Natural killer cell (primary cell): ENCODE measurements at regions not wholly inside any gene's neighbourhood (a gene's known extent, or its start where the extent isn't known, plus 50 kb on each side); places are given as distances from the start of the nearest gene placed in this dataset.

ENCODE experiments used
- ATAC-seq, 3 donors: fragments of 150-1000 bp in 2 of 3; fragments of 200-7000 bp in 1 of 3; cut with Tn5 transposase; 1 replicate in 1 of 3; 2 replicates in 2 of 3; pipeline ENCODE4 v1.10.0; 2021; ENCODE audit warnings: mild to moderate bottlenecking in 2 of 3, moderate library complexity in 2 of 3
- DNase-seq, 2 donors: peaks; one replicate each; pipeline versions ENCODE4 v3.0.0 to v3.0.0-alpha.2; 2013 to 2021; ENCODE audit warnings: mixed read lengths in 1 of 2
- H3K27ac ChIP-seq: one replicate; pipeline ENCODE4 v1.5.1; 2013; ENCODE audit warnings: mild to moderate bottlenecking, low read length
- H3K27me3 ChIP-seq: one replicate; pipeline ENCODE4 v1.6.1; 2013; ENCODE audit warnings: low read length; ENCODE audit not compliant: control insufficient read depth, insufficient read depth
- H3K36me3 ChIP-seq: one replicate; pipeline ENCODE4 v1.6.1; 2013; ENCODE audit warnings: low read length; ENCODE audit not compliant: control insufficient read depth, insufficient read depth
- H3K4me1 ChIP-seq: one replicate; pipeline ENCODE4 v1.6.1; 2013; ENCODE audit warnings: low read length; ENCODE audit not compliant: control insufficient read depth, insufficient read depth
- H3K4me3 ChIP-seq: one replicate; pipeline ENCODE4 v1.5.1; 2013; ENCODE audit warnings: low read length
- H3K9me3 ChIP-seq: one replicate; pipeline ENCODE4 v1.6.1; 2013; ENCODE audit warnings: low read length; ENCODE audit not compliant: control insufficient read depth, insufficient read depth
- H3K27ac Mint-ChIP-seq, 2 donors: one replicate each; pipeline ENCODE4 v1.8.0; 2022; ENCODE audit warnings: mild to moderate bottlenecking in 2 of 2, mixed read lengths in 2 of 2, moderate library complexity in 1 of 2
- H3K27me3 Mint-ChIP-seq, 2 donors: one replicate each; pipeline ENCODE4 v1.8.0; 2022; ENCODE audit warnings: low read depth in 2 of 2, mixed read lengths in 2 of 2
- H3K36me3 Mint-ChIP-seq: one replicate; pipeline ENCODE4 v1.8.0; 2022; ENCODE audit warnings: mixed read lengths
- H3K4me1 Mint-ChIP-seq, 2 donors: one replicate each; pipeline ENCODE4 v1.8.0; 2022; ENCODE audit warnings: mixed read lengths in 2 of 2
- H3K4me3 Mint-ChIP-seq: one replicate; pipeline ENCODE4 v1.8.0; 2022; ENCODE audit warnings: mild to moderate bottlenecking, moderate library complexity, mixed read lengths
- H3K9me3 Mint-ChIP-seq, 2 donors: one replicate each; pipeline ENCODE4 v1.8.0; 2022; ENCODE audit warnings: mixed read lengths in 2 of 2
- CTCF ChIP-seq: fragments of 200-600 bp; IDR thresholded peaks from one replicate; pipeline ENCODE4 v1.8.0; 2022; ENCODE audit warnings: antibody characterized with exemption
- WGBS: methylation state at CpG from one replicate; pipeline ENCODE4 v1.1.7; 2013; ENCODE audit warnings: missing lambda C conversion rate; ENCODE audit not compliant: insufficient coverage; 5-methylcytosine and 5-hydroxymethylcytosine counted together
- intact Hi-C: fragments of 100-400 bp; cut with micrococcal nuclease; formaldehyde crosslinking; loops from one replicate; pipeline ENCODE4 v1.14.2; 2022

GRCh38 chr11:119490253-119491006 is 67.5 kb upstream of the THY1 start:
- no peak for TF ChIP-seq CTCF
- Mint-ChIP-seq H3K27me3 (peaks cover 0 to 21% of the 10 kb centered on the region in 2 donors), H3K4me3 (no peak overlapping the region), H3K4me1 (no peaks in the 10 kb centered on the region), H3K9me3 (no peaks in the 10 kb centered on the region), H3K36me3 (no peaks in the 10 kb centered on the region), H3K27ac (no peak overlapping the region)
- ATAC-seq (no peak), DNase-seq (no peak)
- Histone ChIP-seq H3K4me3 (no peak overlapping the region), H3K4me1 (no peaks in the 10 kb centered on the region), H3K27me3 (no peaks in the 10 kb centered on the region), H3K27ac (no peak overlapping the region), H3K9me3 (no peaks in the 10 kb centered on the region), H3K36me3 (no peaks in the 10 kb centered on the region)
- intact Hi-C loops: no loop called here
- 83% methylated on average over 24 of the region's 24 CpGs for WGBS

DNA sequence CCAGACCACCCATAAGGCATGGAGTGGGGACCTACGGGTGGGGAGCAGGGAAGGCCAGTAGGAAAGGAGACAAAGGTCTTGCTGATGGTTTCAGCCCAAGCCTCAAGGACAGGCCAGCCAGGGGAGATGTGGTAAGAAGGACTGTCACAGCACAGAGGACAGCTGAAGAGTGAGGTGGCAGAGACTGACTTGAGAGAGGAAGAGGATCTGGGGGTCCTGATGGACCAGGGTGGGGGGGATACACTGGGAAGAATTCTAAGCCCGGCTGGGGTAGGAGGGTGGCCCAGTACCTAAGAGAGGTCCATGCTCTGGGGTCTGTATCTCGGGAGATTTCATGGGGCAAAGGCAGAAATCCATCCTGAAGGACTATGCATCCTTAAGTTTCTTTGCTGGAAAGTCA is 66.1 kb upstream of the THY1 start:
- ATAC-seq (no peak), DNase-seq (no peak)
- intact Hi-C loops: no loop called here
- 82% methylated on average over 3 of the region's 3 CpGs for WGBS
- no peak overlapping the region for H3K4me3 Mint-ChIP-seq
- no peaks in the 10 kb centered on the region for H3K9me3 ChIP-seq
- H3K4me1 ChIP-seq: no peaks in the 10 kb centered on the region
- H3K27me3 ChIP-seq: no peaks in the 10 kb centered on the region
- H3K4me3 ChIP-seq: no peak overlapping the region
- H3K36me3 Mint-ChIP-seq: no peaks in the 10 kb centered on the region
- H3K36me3 ChIP-seq: no peaks in the 10 kb centered on the region
- H3K9me3 Mint-ChIP-seq: no peaks in the 10 kb centered on the region
- H3K27me3 Mint-ChIP-seq: peaks cover 0 to 16% of the 10 kb centered on the region in 2 donors
- H3K27ac Mint-ChIP-seq: no peak overlapping the region
- no peak overlapping the region for H3K27ac ChIP-seq
- TF ChIP-seq CTCF: no peak
- H3K4me1 Mint-ChIP-seq: no peaks in the 10 kb centered on the region

GRCh38 chr11:119488256-119488995 is 65.5 kb upstream of the THY1 start:
- no peaks in the 10 kb centered on the region for H3K4me1 Mint-ChIP-seq
- no peak for TF ChIP-seq CTCF
- H3K4me3 Mint-ChIP-seq: no peak overlapping the region
- 80% methylated on average over 9 of the region's 9 CpGs for WGBS
- Histone ChIP-seq H3K36me3 (no peaks in the 10 kb centered on the region), H3K9me3 (no peaks in the 10 kb centered on the region), H3K27ac (no peak overlapping the region), H3K4me3 (no peak overlapping the region), H3K4me1 (no peaks in the 10 kb centered on the region), H3K27me3 (no peaks in the 10 kb centered on the region)
- peaks cover 0 to 17% of the 10 kb centered on the region in 2 donors for H3K27me3 Mint-ChIP-seq
- no peak for ATAC-seq
- intact Hi-C loops: no loop called here
- no peak overlapping the region for H3K27ac Mint-ChIP-seq
- H3K36me3 Mint-ChIP-seq: no peaks in the 10 kb centered on the region
- no peaks in the 10 kb centered on the region for H3K9me3 Mint-ChIP-seq
- no peak for DNase-seq
